Retinal pigment epithelial cell (primary cell): ENCODE measurements at regions not wholly inside any gene's neighbourhood (a gene's known extent, or its start where the extent isn't known, plus 50 kb on each side); places are given as distances from the start of the nearest gene placed in this dataset.

Experiments used
- DNase-seq: peaks from one replicate; pipeline ENCODE4 v3.0.0-alpha.2; 2010; ENCODE audit warnings: low read depth
- H3K4me3 ChIP-seq: 2 replicates; pipeline ENCODE4 v1.5.1; 2011; ENCODE audit warnings: mild to moderate bottlenecking, low read length, control low read depth, moderate library complexity
- TF ChIP-seq, protein P1 (sequence below): conservative IDR thresholded peaks from 2 replicates; pipeline ENCODE4 v1.5.1; 2011; ENCODE audit warnings: low read depth, low read length, control low read depth, inconsistent platforms

DNA sequence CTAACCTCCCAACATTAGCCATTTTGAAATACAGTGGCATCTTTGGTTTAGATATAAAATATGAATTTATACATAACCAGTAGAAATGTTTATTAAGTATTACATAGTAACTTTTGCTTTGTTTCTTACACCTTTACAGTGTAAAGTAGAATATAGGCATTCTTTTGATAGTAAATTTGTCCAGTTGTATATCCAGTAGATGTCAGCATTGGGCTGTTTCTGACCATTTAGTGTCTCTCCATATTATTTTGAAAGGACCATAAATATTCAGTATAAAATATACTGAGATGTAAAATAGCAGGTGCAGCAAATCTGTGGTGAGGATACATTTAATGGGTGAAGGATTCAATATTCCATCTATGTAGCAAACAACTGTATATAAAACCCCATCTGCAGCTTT, 115.8 kb upstream of the ZRANB2 start:
- no peak overlapping the region for H3K4me3 ChIP-seq
- peak; percentile 5 for DNase-seq
- TF ChIP-seq, protein P1, sequence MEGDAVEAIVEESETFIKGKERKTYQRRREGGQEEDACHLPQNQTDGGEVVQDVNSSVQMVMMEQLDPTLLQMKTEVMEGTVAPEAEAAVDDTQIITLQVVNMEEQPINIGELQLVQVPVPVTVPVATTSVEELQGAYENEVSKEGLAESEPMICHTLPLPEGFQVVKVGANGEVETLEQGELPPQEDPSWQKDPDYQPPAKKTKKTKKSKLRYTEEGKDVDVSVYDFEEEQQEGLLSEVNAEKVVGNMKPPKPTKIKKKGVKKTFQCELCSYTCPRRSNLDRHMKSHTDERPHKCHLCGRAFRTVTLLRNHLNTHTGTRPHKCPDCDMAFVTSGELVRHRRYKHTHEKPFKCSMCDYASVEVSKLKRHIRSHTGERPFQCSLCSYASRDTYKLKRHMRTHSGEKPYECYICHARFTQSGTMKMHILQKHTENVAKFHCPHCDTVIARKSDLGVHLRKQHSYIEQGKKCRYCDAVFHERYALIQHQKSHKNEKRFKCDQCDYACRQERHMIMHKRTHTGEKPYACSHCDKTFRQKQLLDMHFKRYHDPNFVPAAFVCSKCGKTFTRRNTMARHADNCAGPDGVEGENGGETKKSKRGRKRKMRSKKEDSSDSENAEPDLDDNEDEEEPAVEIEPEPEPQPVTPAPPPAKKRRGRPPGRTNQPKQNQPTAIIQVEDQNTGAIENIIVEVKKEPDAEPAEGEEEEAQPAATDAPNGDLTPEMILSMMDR, result peak; percentile 53

DNA sequence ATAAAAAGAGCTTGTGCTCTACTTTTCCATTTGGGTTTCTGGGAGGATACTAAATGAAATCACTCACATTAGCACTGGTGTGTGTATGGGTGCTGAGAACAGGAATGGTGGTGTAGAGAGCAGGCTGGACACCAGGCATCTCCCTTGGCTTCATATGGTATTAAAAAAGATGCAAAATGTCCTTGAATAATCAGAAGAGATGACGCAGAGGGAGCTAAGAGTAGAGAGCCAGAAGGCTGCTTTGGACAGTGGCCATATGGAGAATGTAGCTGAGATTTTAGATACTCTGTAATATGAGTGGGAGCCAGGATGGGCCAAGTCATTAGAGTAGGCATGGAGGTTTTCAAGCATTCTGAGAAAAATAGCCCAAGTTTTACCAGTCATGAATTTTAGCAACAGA, 112.3 kb upstream of the ZRANB2 start:
- no peak overlapping the region for H3K4me3 ChIP-seq
- DNase-seq, result no peak
- TF ChIP-seq, protein P1, result no peak

DNA sequence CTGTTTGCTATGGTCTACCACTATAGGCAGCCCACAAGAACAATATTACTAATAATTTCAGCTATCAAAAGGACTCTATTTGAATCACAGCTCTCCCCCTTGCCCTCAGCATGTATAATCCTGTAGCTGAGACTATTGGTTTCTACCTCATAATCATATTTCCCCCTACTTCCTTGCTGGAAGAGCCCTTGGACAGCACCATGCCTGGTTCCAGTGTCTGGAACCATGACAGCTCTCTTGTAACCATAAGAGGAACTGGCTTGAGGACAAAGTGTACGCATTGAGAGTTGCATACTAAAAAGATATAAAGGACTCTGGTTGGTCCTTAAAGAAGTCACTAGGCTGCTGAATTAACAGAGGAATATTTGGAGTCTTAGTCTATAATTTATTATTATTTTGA, 110.7 kb upstream of the ZRANB2 start:
- no peak for DNase-seq
- TF ChIP-seq, protein P1, result no peak
- H3K4me3 ChIP-seq, result no peak overlapping the region

DNA sequence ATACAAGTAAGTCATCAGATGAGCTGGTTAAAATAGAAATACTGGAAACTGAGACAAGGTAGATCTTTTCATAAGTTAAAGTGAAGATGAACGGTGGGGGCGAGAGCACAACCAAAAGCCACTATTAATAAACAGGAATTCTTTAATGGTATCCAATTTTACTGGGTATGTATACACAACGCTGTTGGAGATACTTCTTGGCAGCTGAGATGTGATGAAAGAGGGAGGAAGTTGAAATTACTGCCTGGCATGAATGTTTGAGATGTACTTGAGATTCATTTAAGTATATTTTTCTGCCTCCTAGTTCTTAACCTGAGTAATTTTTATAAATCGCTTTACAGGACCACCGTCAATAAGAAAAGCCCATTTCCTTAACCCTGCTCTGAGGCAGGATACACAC, 110.0 kb upstream of the ZRANB2 start:
- H3K4me3 ChIP-seq, result no peak overlapping the region
- TF ChIP-seq, protein P1, result no peak
- DNase-seq, result no peak

DNA sequence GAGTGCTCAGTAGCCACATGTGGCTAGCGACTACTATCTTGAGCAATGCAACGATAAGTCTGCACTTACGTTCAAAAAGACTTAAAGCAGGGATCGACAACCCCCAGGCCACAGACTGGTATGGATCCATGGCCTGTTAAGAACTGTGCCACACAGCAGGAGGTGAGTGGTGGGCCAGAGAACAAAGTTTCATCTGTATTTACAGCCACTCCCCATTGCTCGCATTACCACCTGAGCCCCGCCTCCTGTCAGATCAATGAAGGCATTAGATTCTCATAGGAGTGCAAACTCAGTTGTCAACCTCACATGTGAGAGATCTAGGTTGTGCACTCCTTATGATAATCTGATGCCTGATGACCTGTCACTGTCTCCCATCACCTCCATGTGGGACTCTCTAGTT, 103.6 kb upstream of the ZRANB2 start:
- TF ChIP-seq, protein P1, result no peak
- no peak overlapping the region for H3K4me3 ChIP-seq
- no peak for DNase-seq

DNA sequence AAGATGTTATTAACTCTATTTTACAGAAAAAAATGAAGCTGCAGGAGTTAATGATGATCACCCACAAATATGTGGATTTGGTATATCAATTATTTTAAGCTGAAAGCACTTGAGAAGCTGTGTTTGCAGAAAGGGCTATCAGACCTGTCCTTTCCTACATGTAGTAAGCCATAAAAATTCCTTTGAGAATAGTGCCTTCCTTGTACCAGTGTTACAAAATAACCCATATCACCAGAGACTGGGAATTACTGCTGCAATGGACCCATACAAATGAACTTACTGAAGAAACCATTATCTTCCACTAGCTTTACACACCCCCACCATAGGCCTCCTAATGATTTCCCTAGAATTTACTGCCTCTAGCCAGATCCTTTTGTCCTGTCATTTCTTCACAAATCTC, 99.2 kb upstream of the ZRANB2 start:
- H3K4me3 ChIP-seq, result no peak overlapping the region
- no peak for DNase-seq
- TF ChIP-seq, protein P1, result no peak

DNA sequence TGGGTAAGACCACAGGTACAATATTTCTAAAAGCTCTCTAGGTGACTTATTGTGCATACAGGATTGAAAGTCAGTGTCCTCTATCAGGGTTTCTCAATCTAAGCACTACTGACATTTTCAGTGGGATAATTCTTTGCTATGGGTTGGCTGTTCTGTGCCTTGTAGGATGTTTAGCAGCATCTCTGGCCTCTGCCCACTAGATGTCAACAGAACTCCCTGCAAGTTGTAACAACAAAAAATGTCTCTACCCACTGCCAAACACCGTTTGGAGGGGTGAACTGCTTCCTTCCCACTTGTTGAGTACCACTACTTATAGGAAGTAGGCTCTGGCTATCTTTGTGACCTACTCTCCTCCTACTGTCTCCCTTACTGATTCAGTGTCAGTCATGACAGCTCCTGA, 90.1 kb upstream of the ZRANB2 start:
- DNase-seq, result no peak
- TF ChIP-seq, protein P1, result no peak

More for the DNA sequence above, 90.1 kb upstream of the ZRANB2 start:
- H3K4me3 ChIP-seq, result no peak overlapping the region
